SK-N-SH treated with all-trans-retinoic acid at 6 μM for 48 hours (cell line): ENCODE measurements at regions not wholly inside any gene's neighbourhood (a gene's known extent, or its start where the extent isn't known, plus 50 kb on each side); places are given as distances from the start of the nearest gene placed in this dataset.
"Not testable (repeated sequence)": the region's sequence is repeated elsewhere in the genome, so short reads cannot be mapped to it uniquely, and the experiment has no call there.

Source experiments
- ARNTL ChIP-seq: fragments of 450-650 bp; formaldehyde crosslinking; IDR thresholded peaks from 2 replicates; pipeline ENCODE4 v1.5.0; 2020; ENCODE audit warnings: low read depth, mild to moderate bottlenecking, moderate library complexity, borderline replicate concordance
- CSDC2 ChIP-seq: fragments of 250-450 bp; sonication (Bioruptor Pico); IDR thresholded peaks from 2 replicates; pipeline ENCODE4 v1.5.0; 2020; ENCODE audit warnings: mild to moderate bottlenecking, moderate library complexity
- ISL1 ChIP-seq: fragments of 250-450 bp; sonication (Bioruptor Pico); IDR thresholded peaks from 2 replicates; pipeline ENCODE4 v2.1.2; 2022; ENCODE audit warnings: mild to moderate bottlenecking, moderate library complexity
- RARB ChIP-seq: fragments of 250-450 bp; sonication (Bioruptor Pico); IDR thresholded peaks from 2 replicates; pipeline ENCODE4 v1.8.0; 2021; ENCODE audit warnings: mild to moderate bottlenecking, moderate library complexity
- ZFP30 ChIP-seq: fragments of 450-650 bp; formaldehyde crosslinking; IDR thresholded peaks from 2 replicates; pipeline ENCODE4 v1.5.0; 2022; ENCODE audit warnings: mild to moderate bottlenecking, moderate library complexity
- ZNF565 ChIP-seq: fragments of 450-650 bp; formaldehyde crosslinking; conservative IDR thresholded peaks from 2 replicates; pipeline ENCODE4 v1.5.0; 2020; ENCODE audit warnings: low read depth, mild to moderate bottlenecking, moderate library complexity
- ZNF8 ChIP-seq: fragments of 450-650 bp; formaldehyde crosslinking; IDR thresholded peaks from 2 replicates; pipeline ENCODE4 v1.5.0; 2020; ENCODE audit warnings: mild to moderate bottlenecking, moderate library complexity
- TF ChIP-seq, protein P1 (sequence below): fragments of 250-450 bp; sonication (Bioruptor Pico); IDR thresholded peaks from 2 replicates; pipeline ENCODE4 v1.5.1; 2020; ENCODE audit warnings: low read depth, mild to moderate bottlenecking, moderate library complexity

DNA sequence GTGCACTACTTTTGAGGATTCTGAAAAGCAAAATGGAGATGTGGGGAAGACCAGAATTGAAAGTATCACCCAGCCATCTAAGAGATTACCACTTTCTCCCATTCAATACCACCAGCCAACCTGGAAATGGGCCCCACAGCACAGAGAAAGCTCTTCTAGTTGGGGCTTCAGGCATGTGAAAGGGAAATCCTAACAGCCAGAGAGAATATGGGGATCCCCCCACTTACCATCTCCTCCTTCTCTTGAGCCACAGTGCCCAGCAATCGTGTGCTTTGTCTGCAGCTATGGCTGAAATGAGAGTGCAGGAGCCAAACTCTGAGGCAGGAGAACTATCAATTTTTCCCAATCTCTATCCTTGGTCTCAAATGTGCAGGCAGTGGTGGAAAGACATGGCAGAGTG is 173.2 kb upstream of the KCTD7 start:
- not testable (repeated sequence) for TF ChIP-seq ZFP30, RARB, ZNF8, ZNF565, CSDC2, ARNTL, ISL1 (CRISPR knock-in tag)
- TF ChIP-seq, protein P1, sequence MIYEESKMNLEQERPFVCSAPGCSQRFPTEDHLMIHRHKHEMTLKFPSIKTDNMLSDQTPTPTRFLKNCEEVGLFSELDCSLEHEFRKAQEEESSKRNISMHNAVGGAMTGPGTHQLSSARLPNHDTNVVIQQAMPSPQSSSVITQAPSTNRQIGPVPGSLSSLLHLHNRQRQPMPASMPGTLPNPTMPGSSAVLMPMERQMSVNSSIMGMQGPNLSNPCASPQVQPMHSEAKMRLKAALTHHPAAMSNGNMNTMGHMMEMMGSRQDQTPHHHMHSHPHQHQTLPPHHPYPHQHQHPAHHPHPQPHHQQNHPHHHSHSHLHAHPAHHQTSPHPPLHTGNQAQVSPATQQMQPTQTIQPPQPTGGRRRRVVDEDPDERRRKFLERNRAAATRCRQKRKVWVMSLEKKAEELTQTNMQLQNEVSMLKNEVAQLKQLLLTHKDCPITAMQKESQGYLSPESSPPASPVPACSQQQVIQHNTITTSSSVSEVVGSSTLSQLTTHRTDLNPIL: not testable (repeated sequence)
